HG03565 (cell line): ENCODE measurements at regions not wholly inside any gene's neighbourhood (a gene's known extent, or its start where the extent isn't known, plus 50 kb on each side); places are given as distances from the start of the nearest gene placed in this dataset.

ENCODE experiments used
- ATAC-seq: cut with Tn5 transposase; IDR thresholded peaks from one replicate; pipeline ENCODE4 v1.9.1; 2021; ENCODE audit warnings: mild to moderate bottlenecking, moderate library complexity; ENCODE audit not compliant: unreplicated experiment

GRCh38 chr6:137687818-137688217 lies 179.2 kb upstream of the TNFAIP3 start:
- no peak for ATAC-seq

GRCh38 chr6:137688230-137688971 lies 178.7 kb upstream of the TNFAIP3 start:
- ATAC-seq: no peak

- no peak for ATAC-seq
These were observed 177.7 kb upstream of the TNFAIP3 start for GRCh38 chr6:137689377-137689776.

- no peak for ATAC-seq
These were observed 177.0 kb upstream of the TNFAIP3 start for GRCh38 chr6:137690034-137690433.

- no peak for ATAC-seq
These were observed 176.3 kb upstream of the TNFAIP3 start for GRCh38 chr6:137690721-137691120.

GRCh38 chr6:137692308-137692707 lies 174.8 kb upstream of the TNFAIP3 start:
- no peak for ATAC-seq

GRCh38 chr6:137692806-137693205 lies 174.3 kb upstream of the TNFAIP3 start:
- ATAC-seq: no peak

GRCh38 chr6:137693711-137694110 lies 173.3 kb upstream of the TNFAIP3 start:
- no peak for ATAC-seq

GRCh38 chr6:137696765-137697164 lies 170.3 kb upstream of the TNFAIP3 start:
- no peak for ATAC-seq

- peak; percentile 56 for ATAC-seq
These were observed 169.7 kb upstream of the TNFAIP3 start for GRCh38 chr6:137697267-137697938.

- no peak for ATAC-seq
These were observed 168.4 kb upstream of the TNFAIP3 start for GRCh38 chr6:137698636-137699030.

GRCh38 chr6:137699031-137699683 lies 167.9 kb upstream of the TNFAIP3 start:
- ATAC-seq: no peak

GRCh38 chr6:137700161-137700560 lies 166.9 kb upstream of the TNFAIP3 start:
- ATAC-seq: no peak

- no peak for ATAC-seq
These were observed 166.1 kb upstream of the TNFAIP3 start for GRCh38 chr6:137700751-137701477.

GRCh38 chr6:137701942-137702341 lies 165.1 kb upstream of the TNFAIP3 start:
- ATAC-seq: no peak

- ATAC-seq: no peak
These were observed 164.2 kb upstream of the TNFAIP3 start for GRCh38 chr6:137702791-137703424.

GRCh38 chr6:137704802-137705159 lies 162.3 kb upstream of the TNFAIP3 start:
- no peak for ATAC-seq

- no peak for ATAC-seq
These were observed 161.6 kb upstream of the TNFAIP3 start for GRCh38 chr6:137705160-137706082.

GRCh38 chr6:137706083-137706750 lies 160.8 kb upstream of the TNFAIP3 start:
- no peak for ATAC-seq
